ENCODE measurements at regions not wholly inside any gene's neighbourhood (a gene's known extent, or its start where the extent isn't known, plus 50 kb on each side); places are given as distances from the start of the nearest gene placed in this dataset.
"Not testable (repeated sequence)": the region's sequence is repeated elsewhere in the genome, so short reads cannot be mapped to it uniquely, and the experiment has no call there.

DNA sequence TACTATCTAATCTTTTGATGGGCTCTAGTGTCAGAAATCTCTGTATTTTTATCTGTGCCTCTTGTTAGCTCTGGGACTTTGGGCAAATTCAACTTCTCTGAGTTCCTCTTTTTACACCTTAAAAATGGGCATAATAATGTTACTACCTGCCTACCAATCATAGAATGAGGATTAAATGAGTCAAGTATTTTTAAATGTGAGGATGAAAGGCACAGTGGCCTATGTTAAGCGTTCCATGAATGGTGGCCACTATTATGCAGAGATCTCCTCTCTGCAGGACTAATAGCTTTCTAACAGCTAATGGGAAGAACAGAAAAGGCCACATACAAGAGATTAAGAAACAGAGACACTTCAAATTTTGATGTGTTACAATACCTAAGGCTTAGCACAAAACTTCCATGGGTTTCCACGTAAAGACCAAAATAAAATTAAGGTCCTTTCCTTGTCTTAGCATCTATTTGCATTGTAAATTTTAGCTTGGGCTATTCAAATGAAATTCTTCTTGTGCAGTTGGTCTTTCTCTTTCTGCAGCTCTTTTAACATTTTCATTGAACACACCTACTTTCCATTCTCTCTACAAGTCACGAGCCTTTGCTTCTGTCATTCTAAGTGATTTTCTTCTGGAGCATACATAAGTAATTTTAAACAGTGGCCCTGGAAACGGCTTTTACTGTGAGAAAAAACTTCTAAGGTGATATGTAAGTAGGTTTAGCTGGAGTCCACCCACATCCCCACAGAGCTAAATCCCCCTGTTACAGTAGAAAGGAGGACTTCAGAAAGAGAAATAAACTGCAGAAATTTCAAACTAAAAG, 117.9 kb upstream of the MED14 start:
- no peak for DNase-seq

DNA sequence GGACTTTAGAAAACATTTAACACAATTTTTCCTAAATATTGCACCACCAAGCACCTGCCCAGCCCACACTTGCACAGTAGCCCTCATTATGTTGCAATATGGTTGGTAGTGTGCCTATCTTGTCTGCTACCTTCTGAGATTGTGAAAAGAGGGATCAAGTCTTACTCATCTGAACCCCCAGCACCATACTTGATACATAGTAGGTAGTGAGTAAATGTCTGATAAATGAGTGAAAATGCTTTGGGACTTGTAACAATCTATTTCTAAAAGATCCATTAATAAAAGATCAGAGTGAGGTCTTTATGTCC, 118.4 kb upstream of the MED14 start:
- DNase-seq: no peak

DNA sequence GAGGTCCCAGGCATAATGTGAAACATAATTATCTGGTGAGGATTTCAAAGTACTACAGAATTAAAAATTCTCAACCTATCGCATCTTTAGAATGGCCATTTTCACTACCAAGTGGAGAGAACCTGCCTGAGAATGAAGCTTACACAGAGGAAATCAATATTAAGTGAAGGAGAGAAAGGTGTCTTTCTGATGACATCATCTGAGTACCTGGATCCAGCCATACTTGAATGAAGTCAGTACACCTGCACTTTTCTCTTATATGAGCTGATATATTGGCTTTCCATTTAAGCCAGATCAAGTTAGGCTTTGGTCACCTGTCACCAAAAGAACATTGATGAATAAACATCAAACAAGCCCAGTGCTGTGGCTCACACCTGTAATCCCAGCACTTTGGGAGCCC, 118.9 kb upstream of the MED14 start:
- DNase-seq: no peak

DNA sequence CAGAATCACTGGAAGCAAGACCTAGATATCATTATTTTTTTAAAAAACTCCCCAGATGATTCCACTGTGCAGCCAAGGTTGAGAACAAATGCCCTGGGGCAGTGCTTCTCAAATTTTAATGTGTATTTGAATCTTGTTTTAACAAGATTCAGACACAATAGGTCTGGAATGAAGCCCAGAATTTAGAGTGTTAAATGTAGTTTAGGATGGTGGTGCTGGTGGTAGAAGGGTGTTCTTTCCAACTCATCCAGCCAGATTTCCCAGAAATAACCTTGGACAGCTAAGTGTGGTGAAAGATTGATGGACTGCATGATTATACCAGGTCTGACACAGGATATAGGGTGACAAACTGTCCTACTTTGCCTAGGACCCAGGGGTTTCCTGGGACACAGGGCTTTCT, 120.1 kb upstream of the MED14 start:
- no peak for DNase-seq

DNA sequence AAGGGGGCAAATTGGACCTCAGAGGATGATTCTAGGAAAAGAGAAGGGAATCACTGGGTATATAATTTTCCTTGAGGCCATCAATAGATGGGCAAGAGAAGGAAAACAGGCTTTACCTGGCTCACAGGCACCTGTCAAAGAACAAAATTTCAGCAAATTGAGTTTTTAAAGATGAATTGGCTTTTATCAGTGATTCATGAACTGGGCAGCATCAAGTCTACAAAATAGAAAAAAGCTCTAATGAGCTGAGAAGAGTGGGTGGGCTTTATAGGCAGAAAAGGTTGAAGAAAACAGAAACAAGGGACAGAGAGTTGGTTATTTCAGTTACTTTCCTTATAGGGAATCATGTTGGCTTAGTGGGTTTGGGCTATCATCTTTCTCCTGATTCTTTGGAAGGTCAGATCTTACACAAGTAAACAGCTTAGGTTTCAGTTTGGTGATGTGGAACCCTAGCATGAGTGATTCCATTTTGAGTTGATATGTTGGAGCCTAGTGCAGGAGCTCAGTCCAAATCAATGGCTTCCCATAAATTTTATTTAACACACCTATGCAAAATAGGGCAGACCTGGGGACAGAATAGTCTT, 120.7 kb upstream of the MED14 start:
- no peak for DNase-seq

DNA sequence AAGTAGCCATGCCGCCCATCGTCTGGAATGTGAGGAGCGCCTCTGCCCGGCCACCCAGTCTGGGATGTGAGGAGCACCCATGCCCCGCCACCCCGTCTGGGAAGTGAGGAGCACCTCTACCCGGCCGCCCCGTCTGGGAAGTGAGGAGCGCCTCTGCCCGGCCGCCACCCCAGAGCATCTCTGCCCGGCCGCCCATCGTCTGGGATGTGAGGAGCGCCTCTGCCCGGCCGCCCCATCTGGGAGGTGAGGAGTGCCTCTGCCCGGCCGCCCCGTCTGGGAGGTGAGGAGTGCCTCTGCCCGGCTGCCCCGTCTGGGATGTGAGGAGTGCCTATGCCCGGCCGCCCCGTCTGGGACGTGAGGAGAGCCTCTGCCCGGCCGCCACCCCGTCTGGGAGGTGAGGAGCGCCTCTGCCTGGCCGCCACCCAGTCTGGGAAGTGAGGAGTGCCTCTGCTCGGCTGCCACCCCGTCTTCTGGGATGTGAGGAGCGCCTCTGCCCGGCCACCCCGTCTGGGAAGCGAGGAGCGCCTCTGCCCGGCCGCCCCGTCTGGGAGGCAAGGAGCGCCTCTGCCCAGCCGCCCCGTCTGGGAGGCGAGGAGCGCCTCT, 126.7 kb upstream of the MED14 start:
- DNase-seq: not testable (repeated sequence)

DNA sequence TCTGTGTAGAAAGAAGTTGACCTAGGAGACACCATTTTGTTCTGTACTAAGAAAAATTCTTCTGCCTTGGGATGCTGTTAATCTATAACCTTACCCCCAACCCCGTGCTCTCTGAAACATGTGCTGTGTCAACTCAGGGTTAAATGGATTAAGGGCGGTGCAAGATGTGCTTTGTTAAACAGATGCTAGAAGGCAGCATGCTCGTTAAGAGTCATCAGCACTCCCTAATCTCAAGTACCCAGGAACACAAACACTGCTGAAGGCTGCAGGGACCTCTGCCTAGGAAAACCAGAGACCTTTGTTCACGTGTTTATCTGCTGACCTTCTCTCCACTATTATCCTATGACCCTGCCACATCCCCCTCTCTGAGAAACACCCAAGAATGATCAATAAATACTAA, 127.9 kb upstream of the MED14 start:
- not testable (repeated sequence) for DNase-seq

DNA sequence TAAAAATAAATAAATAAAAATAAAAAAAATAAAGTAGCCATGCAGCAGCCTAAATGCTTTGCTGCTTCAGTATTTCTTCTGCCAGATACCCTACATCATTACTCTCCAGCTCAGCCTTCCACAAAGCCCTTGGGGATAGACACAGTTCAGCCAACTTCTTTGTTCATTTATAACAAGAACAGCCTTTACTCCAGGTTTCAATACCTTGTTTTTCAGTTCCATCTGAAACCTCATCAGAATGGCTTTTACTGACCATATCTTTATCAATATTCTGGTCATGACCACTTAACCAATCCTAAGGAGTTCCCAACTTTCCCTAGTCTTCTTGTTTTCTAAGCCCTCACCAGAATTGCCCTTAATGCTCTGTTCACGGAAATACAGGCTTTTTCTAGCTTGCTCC, 128.3 kb upstream of the MED14 start:
- no peak for DNase-seq

DNA sequence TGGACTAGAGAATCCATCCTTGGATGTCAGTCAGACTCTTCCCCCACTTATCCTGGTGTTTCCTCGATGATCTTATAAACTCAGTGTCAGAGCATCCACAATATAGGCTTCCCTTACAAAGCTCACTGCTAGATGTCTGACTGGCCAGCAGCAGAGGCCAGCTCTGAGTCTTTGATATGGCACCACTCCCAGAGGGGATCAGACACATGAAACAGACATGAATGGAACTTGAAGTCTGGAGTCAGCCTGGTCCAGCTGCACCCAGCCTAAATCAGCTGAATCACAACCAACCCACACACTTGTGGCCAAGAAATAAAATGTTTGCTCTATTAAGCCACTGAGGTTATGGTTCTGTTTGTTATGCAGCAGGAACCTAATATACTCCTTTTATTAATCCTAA, 129.6 kb upstream of the MED14 start:
- DNase-seq: no peak

DNA sequence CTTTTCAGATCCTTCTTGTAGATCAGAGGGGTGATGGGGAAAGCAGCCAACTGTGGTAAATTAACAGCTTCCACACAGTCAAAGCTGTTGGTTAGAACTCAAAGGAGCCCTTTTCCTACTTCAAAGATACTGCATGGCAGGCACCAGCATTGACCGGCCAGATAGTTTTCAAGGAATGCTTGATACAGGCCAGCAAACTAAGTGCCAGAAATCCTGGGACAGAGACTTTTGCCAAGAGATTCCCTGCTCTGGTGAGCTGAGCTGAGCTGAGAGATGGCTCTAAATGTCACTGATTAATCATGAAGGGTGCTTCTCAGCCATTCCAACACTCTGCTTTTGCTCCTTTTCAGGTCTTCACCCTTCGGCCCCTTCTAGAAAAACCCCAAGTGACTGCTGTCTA, 131.6 kb upstream of the MED14 start:
- DNase-seq: no peak

DNA sequence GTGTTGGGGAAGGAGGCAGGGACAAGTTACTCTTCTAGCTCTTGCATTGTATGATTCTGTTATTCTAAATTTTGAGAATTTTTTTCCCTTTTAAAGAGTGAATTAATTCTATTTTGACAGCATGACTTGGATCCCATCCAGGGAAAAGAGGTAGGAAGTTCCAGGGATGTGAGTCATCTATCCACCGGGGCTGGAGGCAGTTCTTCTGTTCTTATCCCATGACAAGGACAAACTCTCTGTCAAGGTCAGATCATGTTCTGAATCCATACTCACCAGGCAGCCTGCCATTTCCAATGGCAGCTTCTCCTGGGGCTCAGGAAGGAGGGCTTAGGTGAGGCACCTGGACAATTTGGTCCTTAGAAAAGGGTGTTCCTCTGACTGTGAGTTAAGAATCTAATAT, 132.0 kb upstream of the MED14 start:
- no peak for DNase-seq

DNA sequence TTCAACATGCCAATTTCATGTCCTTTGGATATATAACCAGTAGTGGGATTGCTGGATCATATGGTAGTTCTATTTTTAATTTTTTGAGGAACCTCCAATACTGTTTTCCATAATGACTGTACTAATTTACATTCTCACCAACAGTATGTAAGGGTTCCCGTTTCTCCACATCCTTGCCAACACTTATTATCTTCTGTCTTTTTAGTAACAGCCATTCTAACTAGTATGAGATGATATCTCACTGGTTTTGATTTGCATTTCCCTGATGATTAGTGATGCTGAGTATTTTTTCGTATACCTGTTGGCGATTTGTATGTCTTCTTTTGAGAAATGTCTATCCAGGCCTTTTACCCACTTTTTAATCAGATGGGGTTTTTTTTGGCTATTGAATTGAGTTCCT, 133.5 kb upstream of the MED14 start:
- no peak for DNase-seq

DNA sequence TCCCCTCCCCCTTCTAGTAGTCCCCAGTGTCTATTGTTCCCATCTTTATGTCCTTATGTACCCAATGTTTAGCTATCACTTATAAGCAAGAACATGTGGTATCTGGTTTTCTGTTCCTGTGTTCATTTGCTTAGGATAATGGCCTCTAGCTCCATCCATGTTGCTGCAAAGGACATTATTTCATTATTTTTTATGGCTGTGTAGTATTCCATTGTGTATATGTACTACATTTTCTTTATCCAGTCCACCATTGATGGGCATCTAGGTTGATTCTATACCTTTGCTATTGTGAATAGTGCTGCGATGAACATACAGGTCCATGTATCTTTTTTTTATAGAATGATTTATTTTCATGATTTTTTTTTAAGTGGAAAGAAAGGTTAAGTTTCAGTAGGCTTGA, 135.6 kb upstream of the MED14 start:
- not testable (repeated sequence) for DNase-seq

DNA sequence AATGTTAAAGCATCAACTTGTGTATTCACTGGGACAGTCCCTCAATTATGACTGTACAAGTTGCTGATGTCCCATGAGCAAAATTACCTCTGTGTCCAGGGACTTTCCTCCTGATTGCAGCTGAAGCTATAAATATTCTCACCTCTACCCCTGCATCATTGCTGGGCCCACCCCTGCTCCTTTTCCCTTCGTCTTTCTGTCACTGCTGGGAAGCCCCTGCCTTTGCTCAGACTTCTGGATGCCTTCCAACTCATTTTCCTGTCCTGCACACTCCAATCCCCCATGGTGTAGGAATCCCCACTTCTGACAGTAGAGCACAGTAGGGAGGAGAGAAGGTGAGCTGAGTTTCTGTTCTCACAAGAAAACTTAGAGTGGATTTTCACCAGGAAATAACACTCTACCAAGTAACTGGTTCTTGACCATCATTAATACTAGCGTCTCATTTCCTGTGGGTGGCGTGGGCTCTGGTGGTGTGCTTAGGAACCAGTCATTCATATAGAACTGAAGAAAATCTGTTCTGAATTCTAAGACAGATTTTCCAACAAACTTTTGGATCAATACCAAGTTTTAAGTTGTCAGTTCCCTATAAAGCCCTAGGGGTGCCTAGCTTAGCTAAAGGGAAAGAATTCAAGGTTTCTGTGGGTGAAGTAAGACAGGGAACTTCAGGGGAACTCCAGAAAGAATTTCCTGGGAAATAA, 136.2 kb upstream of the MED14 start:
- DNase-seq: no peak

DNA sequence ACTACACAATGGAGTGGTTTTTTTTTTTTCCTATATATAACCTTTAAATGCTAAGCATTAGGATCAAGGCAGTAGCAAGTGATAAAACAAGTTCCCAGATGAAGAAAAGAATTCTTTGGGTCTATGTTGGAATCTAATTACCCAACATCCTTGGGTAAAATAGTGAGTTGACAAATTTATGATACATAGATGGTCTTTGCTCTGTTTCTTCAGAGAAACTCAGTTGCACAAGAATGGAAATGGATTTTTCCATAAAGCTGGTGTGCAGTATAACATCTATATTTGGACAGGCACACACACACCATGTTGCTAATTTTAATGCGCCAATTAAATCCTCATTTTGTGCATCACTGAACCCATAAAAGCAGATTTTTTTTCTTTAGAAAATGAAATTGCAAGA, 137.0 kb upstream of the MED14 start:
- DNase-seq: no peak

DNA sequence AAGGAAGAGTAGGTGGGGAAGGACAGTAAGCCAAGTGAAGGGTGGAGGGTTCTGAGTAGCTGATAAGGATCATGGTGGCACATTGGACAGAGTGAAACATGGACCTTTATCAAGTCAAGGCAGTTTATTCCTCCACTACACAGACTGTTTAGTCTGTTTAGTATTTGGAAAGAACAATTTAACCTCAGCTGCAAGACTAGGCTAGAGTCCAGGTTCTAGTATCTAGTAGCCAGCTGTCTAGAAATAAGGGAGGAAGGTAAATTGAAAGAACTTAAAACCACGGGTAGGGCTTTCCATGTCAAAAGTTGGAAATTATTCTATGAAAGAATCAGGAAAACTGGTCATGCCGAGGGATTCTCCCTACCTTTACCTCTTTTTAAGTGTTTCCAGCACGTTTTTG, 140.1 kb upstream of the MED14 start:
- DNase-seq: no peak

DNA sequence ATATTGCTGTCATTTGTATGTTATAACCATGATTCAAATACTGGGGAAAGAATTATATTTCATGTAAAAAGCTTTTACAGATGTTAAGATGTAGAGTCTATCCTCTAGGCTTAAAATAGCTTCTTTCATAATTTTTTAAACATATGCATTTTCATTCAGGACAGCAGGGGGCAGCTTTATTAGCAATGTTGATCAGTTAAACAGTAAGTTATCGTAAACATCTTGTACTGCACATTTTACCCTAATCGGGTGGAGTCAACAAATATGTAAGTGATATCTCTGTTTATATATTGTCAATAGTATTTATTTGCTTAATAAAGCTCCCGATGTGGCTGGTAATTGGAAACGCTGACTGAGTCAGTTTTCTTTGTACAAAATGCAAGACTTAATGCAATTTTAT, 142.5 kb upstream of the MED14 start:
- DNase-seq: no peak

DNA sequence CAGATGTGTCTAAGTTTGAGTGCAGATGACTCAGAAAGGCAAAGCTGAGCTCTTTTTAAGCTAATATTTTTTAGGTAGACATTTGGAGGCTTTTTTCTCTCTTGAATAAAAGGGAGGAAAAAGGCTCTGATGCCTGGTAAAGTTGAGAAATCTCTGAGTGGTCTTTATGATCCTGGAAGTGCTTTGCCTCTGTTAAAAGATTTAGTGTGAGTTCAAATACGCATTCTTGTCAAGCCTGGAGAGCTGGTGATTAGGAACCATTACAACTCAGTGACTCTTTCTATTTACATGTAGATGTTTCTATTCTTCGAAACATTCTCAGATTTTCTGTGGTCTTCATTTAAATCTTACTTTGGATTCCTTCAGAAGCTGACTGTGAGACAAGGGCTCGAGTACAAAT, 143.4 kb upstream of the MED14 start:
- DNase-seq: no peak

DNA sequence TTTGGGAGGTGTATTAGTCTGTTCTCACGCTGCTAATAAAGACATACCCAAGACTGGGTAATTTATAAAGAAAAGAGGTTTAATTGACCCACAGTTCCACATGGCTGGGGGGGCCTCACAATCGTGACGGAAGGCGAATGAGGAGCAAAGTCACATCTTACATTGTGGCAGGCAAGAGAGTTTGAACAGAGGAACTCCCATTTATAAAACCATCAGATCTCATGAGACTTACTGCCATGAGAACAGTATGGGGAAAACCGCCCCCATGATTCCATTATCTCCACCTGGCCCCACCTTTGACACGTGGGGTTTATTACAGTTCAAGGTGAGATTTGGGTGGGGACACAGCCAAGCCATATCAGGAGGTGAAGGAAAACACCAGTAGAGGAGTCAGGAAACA, 143.8 kb upstream of the MED14 start:
- DNase-seq: not testable (repeated sequence)

DNA sequence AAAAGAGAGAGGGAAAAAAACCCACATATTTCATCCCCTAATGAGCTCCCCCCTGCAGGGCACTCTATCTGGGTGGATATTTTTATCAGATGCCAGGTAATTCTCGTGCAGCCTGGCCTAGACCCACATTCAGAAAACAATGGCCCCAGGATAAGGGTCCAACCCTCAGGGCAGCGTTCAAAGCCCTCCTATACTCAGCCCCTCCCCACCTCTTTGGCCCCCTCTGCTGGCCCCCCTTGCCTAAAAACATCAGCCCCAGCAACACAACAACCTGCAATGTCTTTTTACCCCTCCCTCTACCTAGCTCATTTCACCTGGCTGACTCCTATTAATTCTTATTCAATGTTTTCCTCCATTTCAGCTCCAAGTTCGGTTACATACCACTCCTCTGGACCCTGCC, 145.4 kb upstream of the MED14 start:
- no peak for DNase-seq

DNA sequence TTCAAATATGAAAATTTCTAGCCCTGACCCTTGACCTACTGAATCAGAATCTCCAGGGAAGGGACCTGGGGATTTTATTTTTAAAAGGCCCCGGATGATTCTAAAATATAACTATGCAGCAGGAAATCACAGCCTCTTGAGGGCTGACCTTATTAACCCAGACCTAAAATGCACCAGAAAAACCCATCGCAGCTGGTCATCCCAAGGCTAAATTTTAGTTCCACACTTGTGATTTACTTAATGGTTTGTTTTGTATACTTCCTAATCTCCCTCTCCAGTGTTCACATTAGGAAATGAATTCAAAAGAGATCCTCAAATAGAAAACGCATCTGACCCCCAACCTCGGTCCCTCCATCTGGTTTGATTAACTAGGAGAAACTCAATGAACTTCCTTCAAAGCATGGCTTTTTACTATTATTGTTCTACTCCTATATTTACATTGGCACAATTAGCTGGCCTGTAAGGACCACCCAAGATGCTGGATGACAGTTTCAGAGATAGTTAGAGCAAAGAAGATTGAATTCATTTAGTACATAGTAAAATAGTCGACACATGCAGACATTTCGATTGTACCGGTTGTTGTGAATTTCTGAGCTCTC, 147.8 kb upstream of the MED14 start:
- DNase-seq: no peak

DNA sequence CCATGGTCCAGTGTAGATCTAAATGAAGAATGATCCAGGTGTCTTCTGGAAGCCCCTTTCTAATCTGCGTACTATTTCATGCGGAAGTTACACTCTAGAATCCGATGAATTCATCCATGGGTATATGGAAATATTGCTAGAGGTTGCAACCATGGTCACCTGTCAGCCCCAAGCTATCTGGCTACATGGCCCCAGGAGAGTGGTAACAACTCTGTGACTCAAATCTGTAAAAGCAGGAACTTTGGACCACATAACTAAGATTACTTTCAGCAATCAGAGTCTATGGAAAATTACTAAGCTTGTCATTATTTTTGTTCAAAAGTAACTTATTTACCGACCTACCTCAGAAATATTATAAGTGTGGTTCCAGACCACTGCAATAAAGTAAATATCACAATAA, 150.6 kb upstream of the MED14 start:
- DNase-seq: no peak

DNA sequence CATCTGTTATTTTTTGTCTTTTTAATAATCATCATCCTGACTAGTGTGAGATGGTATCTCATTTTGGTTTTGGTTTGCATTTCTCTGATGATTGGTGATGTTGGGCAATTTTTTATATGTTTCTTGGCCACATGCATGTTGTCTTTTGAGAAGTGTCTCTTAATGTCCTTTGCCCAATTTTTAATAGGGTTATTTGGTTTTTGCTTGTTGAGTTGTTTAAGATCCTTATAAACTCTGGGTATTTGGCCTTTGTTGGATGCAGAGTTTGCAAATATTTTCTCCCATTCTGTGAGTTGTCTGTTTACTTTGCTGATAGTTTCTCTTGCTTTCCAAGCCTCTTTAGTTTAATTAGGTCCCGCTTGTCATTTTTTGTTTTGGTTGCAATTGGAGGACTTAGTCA, 152.1 kb upstream of the MED14 start:
- no peak for DNase-seq

DNA sequence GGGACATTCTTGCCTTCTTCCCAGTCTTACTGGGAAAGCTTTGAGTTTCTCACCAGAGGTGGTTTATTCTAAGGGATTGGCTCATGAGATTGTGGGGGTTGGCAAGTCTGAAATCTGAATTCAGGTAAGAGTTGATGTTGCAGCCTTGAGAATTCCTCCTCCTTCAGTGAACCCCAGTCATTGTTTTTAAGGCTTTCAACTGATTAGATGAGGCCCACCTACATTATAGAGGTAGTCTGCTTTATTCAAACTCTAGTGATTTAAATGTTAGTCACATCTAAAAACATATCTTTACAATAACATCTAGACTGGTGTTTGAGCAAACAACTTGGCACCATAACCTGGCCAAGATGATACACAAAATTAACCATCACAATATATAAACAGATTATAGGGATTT, 156.5 kb upstream of the MED14 start:
- DNase-seq: no peak

Data from CD4-positive, alpha-beta T cell treated with Interleukin-15 for 1 hour (primary cell).